Breast epithelium (tissue), 3 donors: ENCODE measurements at regions not wholly inside any gene's neighbourhood (a gene's known extent, or its start where the extent isn't known, plus 50 kb on each side); places are given as distances from the start of the nearest gene placed in this dataset.

Experiments used
- CTCF ChIP-seq, 3 donors: fragments of 450-650 bp; IDR thresholded peaks; one replicate each; pipeline ENCODE4 v1.5.1; 2016 to 2017; ENCODE audit warnings: antibody characterized with exemption in 3 of 3, mild to moderate bottlenecking in 3 of 3, moderate library complexity in 3 of 3
- POLR2A ChIP-seq: fragments of 450-650 bp; IDR thresholded peaks from one replicate; pipeline ENCODE4 v1.6.1; 2016; ENCODE audit warnings: antibody characterized with exemption, mild to moderate bottlenecking, moderate library complexity

DNA sequence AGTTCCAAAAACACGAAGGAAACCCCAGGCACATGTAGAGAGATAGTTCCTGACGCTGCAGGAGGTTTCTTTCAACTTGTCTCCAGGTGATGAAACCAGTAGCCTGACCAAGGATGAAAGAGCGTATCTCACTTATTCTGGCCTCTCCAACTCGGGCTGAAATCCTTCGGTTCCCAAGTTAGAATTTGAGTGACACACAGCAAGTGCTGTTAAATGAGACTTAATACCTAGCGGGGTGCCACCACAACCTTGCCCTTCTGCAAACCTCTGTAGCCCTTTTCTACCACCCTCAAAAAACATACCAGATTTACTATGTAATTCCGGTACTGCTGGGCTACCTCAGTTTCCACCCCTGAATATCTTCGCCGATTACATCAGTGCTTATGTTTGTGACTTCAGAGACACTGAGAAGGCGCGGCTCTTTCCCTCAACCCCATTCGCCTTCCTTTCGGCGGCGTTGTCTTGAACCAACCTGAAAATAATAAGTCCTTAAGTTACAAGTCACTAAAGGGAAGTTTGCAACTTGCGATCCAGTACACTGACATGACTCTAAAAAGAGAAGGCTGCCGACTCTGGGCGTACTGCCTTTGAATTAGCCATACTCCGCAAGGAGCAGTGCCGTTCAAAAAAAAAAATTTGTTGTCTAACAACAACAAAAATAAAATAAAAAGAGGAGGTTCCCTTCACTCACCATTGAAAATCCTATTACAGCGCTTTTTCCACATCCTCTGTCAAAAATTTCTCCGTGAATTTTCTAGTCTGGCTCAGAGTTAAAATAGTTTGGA lies 194.9 kb upstream of the ZNF184 start:
- TF ChIP-seq POLR2A (no peak), CTCF (IDR thresholded peaks at IDR 0.05) (no peak)
